Keratinocyte (primary cell): ENCODE measurements at regions not wholly inside any gene's neighbourhood (a gene's known extent, or its start where the extent isn't known, plus 50 kb on each side); places are given as distances from the start of the nearest gene placed in this dataset.

ENCODE experiments used
- DNase-seq: peaks from one replicate; pipeline ENCODE4 v3.0.0-alpha.2; 2011; ENCODE audit warnings: low read depth, missing footprints, low spot score
- FAIRE-seq: peaks from 2 replicates; lab custom pipeline; 2011; peaks lifted over from hg19 to GRCh38; lab: Jason Lieb, UNC
- H2AFZ ChIP-seq: 2 replicates; pipeline ENCODE4 v1.6.0; 2012; ENCODE audit warnings: low read length, control low read depth, inconsistent platforms; ENCODE audit not compliant: control insufficient read depth
- H3K27ac ChIP-seq: 2 replicates; pipeline ENCODE4 v1.5.1; 2011; ENCODE audit warnings: low read length; ENCODE audit not compliant: control insufficient read depth, insufficient read depth
- H3K27me3 ChIP-seq: 3 replicates; pipeline ENCODE4 v1.6.0; 2011; ENCODE audit warnings: low read length; ENCODE audit not compliant: control insufficient read depth, insufficient read depth; ENCODE audit errors: extremely low read depth
- H3K36me3 ChIP-seq, 2 experiments: 2 replicates in 1 of 2; 3 replicates in 1 of 2; pipeline ENCODE4 v1.5.1; 2011; ENCODE audit warnings: low read length in 2 of 2, mild to moderate bottlenecking in 1 of 2; ENCODE audit not compliant: control insufficient read depth in 2 of 2, insufficient read depth in 2 of 2; ENCODE audit errors: extremely low read depth in 1 of 2
- H3K4me1 ChIP-seq: 3 replicates; pipeline ENCODE4 v1.5.1; 2011; ENCODE audit warnings: low read length; ENCODE audit not compliant: control insufficient read depth, insufficient read depth; ENCODE audit errors: extremely low read depth
- H3K4me2 ChIP-seq: 3 replicates; pipeline ENCODE4 v1.6.0; 2011; ENCODE audit warnings: low read depth, low read length; ENCODE audit not compliant: control insufficient read depth, insufficient read depth; ENCODE audit errors: extremely low read depth
- H3K4me3 ChIP-seq, 3 experiments: fragments of 200-600 bp in 1 of 3; sonication (generic) in 1 of 3; 2 replicates in 2 of 3; 3 replicates in 1 of 3; pipeline ENCODE4 v1.5.1; 2011 to 2016; ENCODE audit warnings: low read length in 3 of 3, mild to moderate bottlenecking in 3 of 3, control low read depth in 2 of 3, inconsistent platforms in 1 of 3, low read depth in 1 of 3, mixed read lengths in 1 of 3, mixed run types in 1 of 3, moderate library complexity in 1 of 3; ENCODE audit not compliant: control insufficient read depth in 2 of 3, insufficient read depth in 2 of 3; ENCODE audit errors: extremely low read depth in 1 of 3
- H3K79me2 ChIP-seq: 2 replicates; pipeline ENCODE4 v1.6.0; 2012; ENCODE audit warnings: low read length; ENCODE audit not compliant: control insufficient read depth, insufficient read depth
- H3K9ac ChIP-seq: 3 replicates; pipeline ENCODE4 v1.6.0; 2011; ENCODE audit warnings: low read length; ENCODE audit not compliant: control insufficient read depth, insufficient read depth; ENCODE audit errors: extremely low read depth
- H3K9me1 ChIP-seq: 3 replicates; pipeline ENCODE4 v1.6.0; 2011; ENCODE audit warnings: low read length; ENCODE audit not compliant: control insufficient read depth, insufficient read depth; ENCODE audit errors: extremely low read depth
- H3K9me3 ChIP-seq: 2 replicates; pipeline ENCODE4 v1.5.1; 2012; ENCODE audit warnings: low read depth, low read length; ENCODE audit not compliant: control insufficient read depth
- H4K20me1 ChIP-seq: 3 replicates; pipeline ENCODE4 v1.6.0; 2011; ENCODE audit warnings: low read length; ENCODE audit not compliant: control insufficient read depth, insufficient read depth; ENCODE audit errors: extremely low read depth
- CTCF ChIP-seq, 3 experiments: IDR thresholded peaks in 1 of 3; conservative IDR thresholded peaks in 1 of 3; optimal IDR thresholded peaks in 1 of 3; 2 replicates in 2 of 3; 3 replicates in 1 of 3; pipeline versions ENCODE3 to v1.5.1; 2011; ENCODE audit warnings: low read length in 3 of 3, mild to moderate bottlenecking in 3 of 3, moderate library complexity in 2 of 3, control low read depth in 1 of 3, inconsistent platforms in 1 of 3; ENCODE audit not compliant: insufficient read depth in 2 of 3; ENCODE audit errors: extremely low read depth in 1 of 3
- EZH2 ChIP-seq: IDR thresholded peaks from one replicate; pipeline ENCODE4 v1.6.1; 2012; ENCODE audit warnings: inconsistent platforms, mild to moderate bottlenecking, low read length, moderate library complexity
- dilution Hi-C: fragments of 300-500 bp; cut with MboI; formaldehyde crosslinking; loops from one replicate; pipeline ENCODE4 v1.7.0; 2020; ENCODE audit warnings: low sequenced_read_pairs; ENCODE audit not compliant: extremely low pct_ligation_motif_present

GRCh38 chr2:67145851-67146250, 251.3 kb upstream of the ETAA1 start:
- no peak for FAIRE-seq
- H3K4me1 ChIP-seq = no peaks in the 10 kb centered on the region
- H3K27me3 ChIP-seq = no peaks in the 10 kb centered on the region
- no peak overlapping the region for H3K4me2 ChIP-seq
- H3K36me3 ChIP-seq = no peaks in the 10 kb centered on the region
- no peaks in the 10 kb centered on the region for H3K9me3 ChIP-seq
- H3K9ac ChIP-seq = no peak overlapping the region
- H3K79me2 ChIP-seq = no peaks in the 10 kb centered on the region
- no peak overlapping the region for H2AFZ ChIP-seq
- no peak overlapping the region for H3K27ac ChIP-seq
- H3K9me1 ChIP-seq = no peaks in the 10 kb centered on the region
- no peak for DNase-seq
- dilution Hi-C loops = no loop called here
- TF ChIP-seq CTCF (optimal IDR thresholded peaks at IDR 0.05 in 1 of 3, IDR thresholded peaks at IDR 0.05 in 1 of 3, conservative IDR thresholded peaks at IDR 0.05 in 1 of 3; ENCODE audit: extremely low read depth in 1 of 3, insufficient read depth in 2 of 3, low read length in 3 of 3) (no peak), EZH2 (no peak)
- H3K4me3 ChIP-seq = no peak overlapping the region
- H4K20me1 ChIP-seq = no peaks in the 10 kb centered on the region

- no peak overlapping the region for H3K9ac ChIP-seq
- no peaks in the 10 kb centered on the region for H3K79me2 ChIP-seq
- no peak overlapping the region for H2AFZ ChIP-seq
- FAIRE-seq (no peak), DNase-seq (no peak)
- no peaks in the 10 kb centered on the region for H3K4me1 ChIP-seq
- dilution Hi-C loops = no loop called here
- no peak overlapping the region for H3K4me2 ChIP-seq
- H3K9me1 ChIP-seq = no peaks in the 10 kb centered on the region
- H3K4me3 ChIP-seq = no peak overlapping the region
- H3K9me3 ChIP-seq = no peaks in the 10 kb centered on the region
- H3K27ac ChIP-seq = no peak overlapping the region
- TF ChIP-seq EZH2 (no peak), CTCF (optimal IDR thresholded peaks at IDR 0.05 in 1 of 3, IDR thresholded peaks at IDR 0.05 in 1 of 3, conservative IDR thresholded peaks at IDR 0.05 in 1 of 3; ENCODE audit: extremely low read depth in 1 of 3, insufficient read depth in 2 of 3, low read length in 3 of 3) (no peak)
- no peaks in the 10 kb centered on the region for H3K36me3 ChIP-seq
- H3K27me3 ChIP-seq = no peaks in the 10 kb centered on the region
- H4K20me1 ChIP-seq = no peaks in the 10 kb centered on the region
Measured at GRCh38 chr2:67156796-67157195, 240.3 kb upstream of the ETAA1 start.
